Right lobe of liver (tissue), 6 donors: ENCODE measurements at regions not wholly inside any gene's neighbourhood (a gene's known extent, or its start where the extent isn't known, plus 50 kb on each side); places are given as distances from the start of the nearest gene placed in this dataset.

Source experiments
- ATAC-seq, 4 donors: fragments of 200-7000 bp; cut with Tn5 transposase; one replicate each; pipeline ENCODE4 v1.9.1; 2020; ENCODE audit warnings: mild to moderate bottlenecking in 4 of 4, moderate library complexity in 4 of 4
- DNase-seq, 3 donors: peaks; one replicate each; pipeline ENCODE4 v3.0.0-alpha.2; 2020
- H3K27ac ChIP-seq, 3 donors: fragments of 200-600 bp; one replicate each; pipeline ENCODE4 v1.8.0; 2022
- H3K27me3 ChIP-seq, 2 donors: fragments of 200-600 bp; one replicate each; pipeline ENCODE4 v1.8.0; 2022
- H3K36me3 ChIP-seq, 4 donors: fragments of 200-600 bp; sonication (generic) in 1 of 4; one replicate each; pipeline versions ENCODE4 v1.5.1 to v1.8.0; 2017 to 2022; ENCODE audit warnings: control low read depth in 1 of 4
- H3K4me1 ChIP-seq, 4 donors: fragments of 200-600 bp; sonication (generic) in 1 of 4; one replicate each; pipeline versions ENCODE4 v1.5.1 to v1.8.0; 2017 to 2022; ENCODE audit warnings: control low read depth in 1 of 4
- H3K4me3 ChIP-seq, 3 donors: fragments of 200-600 bp; one replicate each; pipeline ENCODE4 v1.8.0; 2022
- H3K9me3 ChIP-seq, 4 donors: fragments of 200-600 bp; sonication (generic) in 1 of 4; one replicate each; pipeline versions ENCODE4 v1.5.1 to v1.8.0; 2017 to 2022; ENCODE audit warnings: control low read depth in 1 of 4
- CTCF ChIP-seq, 4 donors: fragments of 200-600 bp in 3 of 4; fragments of 450-650 bp in 1 of 4; IDR thresholded peaks; one replicate each; pipeline versions ENCODE4 v1.5.1 to v1.8.0; 2016 to 2022; ENCODE audit warnings: antibody characterized with exemption in 4 of 4, mild to moderate bottlenecking in 2 of 4
- POLR2A ChIP-seq: fragments of 450-650 bp; IDR thresholded peaks from one replicate; pipeline ENCODE4 v1.6.1; 2017; ENCODE audit warnings: antibody characterized with exemption, mild to moderate bottlenecking
- WGBS: methylation state at CpG from one replicate; pipeline ENCODE4 v1.1.6; 2018; ENCODE audit warnings: low coverage, low lambda C conversion rate; ENCODE audit not compliant: insufficient coverage; ENCODE audit errors: missing lambda C conversion rate; 5-methylcytosine and 5-hydroxymethylcytosine counted together
- intact Hi-C, 2 donors: fragments of 100-400 bp; cut with DNase I; formaldehyde crosslinking; loops; one replicate each; pipeline versions ENCODE4 v1.11.2 to v1.14.1; 2022
- donor health status: DM: no; HTN: yes; CAD: no.
- donor health status: DM: no; HTN: no; CAD: no.
- donor health status: DM: no; HTN: no; CAD: no.
- donor health status: DM: no; HTN: yes; CAD: no.
- donor health status: DM: no; HTN: yes; CAD: no.

- 26% methylated on average over 3 of the region's 8 CpGs for WGBS
Measured at GRCh38 chr20:24388828-24389380, 80.5 kb upstream of the SYNDIG1 start.

GRCh38 chr20:24385547-24385946 is 83.9 kb upstream of the SYNDIG1 start:
- Histone ChIP-seq H3K4me3 (no peak overlapping the region), H3K27me3 (no peaks in the 10 kb centered on the region), H3K27ac (no peak overlapping the region), H3K9me3 (no peaks in the 10 kb centered on the region), H3K4me1 (no peaks in the 10 kb centered on the region), H3K36me3 (no peaks in the 10 kb centered on the region)
- TF ChIP-seq CTCF (IDR thresholded peaks at IDR 0.05): no peak
- TF ChIP-seq POLR2A: no peak
- WGBS: 77% methylated on average over 5 of the region's 5 CpGs
- intact Hi-C loops: no loop called here
- DNase-seq (no peak), ATAC-seq (no peak)

More at GRCh38 chr20:24388828-24389380, 80.5 kb upstream of the SYNDIG1 start:
- Histone ChIP-seq H3K4me1 (no peaks in the 10 kb centered on the region), H3K27ac (no peak overlapping the region), H3K27me3 (no peaks in the 10 kb centered on the region), H3K9me3 (no peaks in the 10 kb centered on the region), H3K36me3 (no peaks in the 10 kb centered on the region), H3K4me3 (no peak overlapping the region)
- no peak for DNase-seq
- TF ChIP-seq POLR2A: no peak
- intact Hi-C loops: no loop called here
- ATAC-seq: no peak

GRCh38 chr20:24384865-24385264 is 84.6 kb upstream of the SYNDIG1 start:
- intact Hi-C loops: no loop called here
- ATAC-seq (no peak), DNase-seq (no peak)
- TF ChIP-seq CTCF (IDR thresholded peaks at IDR 0.05) (no peak), POLR2A (no peak)
- Histone ChIP-seq H3K4me3 (no peak overlapping the region), H3K27ac (no peak overlapping the region), H3K27me3 (no peaks in the 10 kb centered on the region), H3K4me1 (no peaks in the 10 kb centered on the region), H3K9me3 (no peaks in the 10 kb centered on the region), H3K36me3 (no peaks in the 10 kb centered on the region)
- 52% methylated on average over 5 of the region's 5 CpGs for WGBS

- no peaks in the 10 kb centered on the region for H3K36me3 ChIP-seq
- H3K4me1 ChIP-seq: no peaks in the 10 kb centered on the region
- no peak for DNase-seq
- intact Hi-C loops: no loop called here
- TF ChIP-seq POLR2A (no peak), CTCF (IDR thresholded peaks at IDR 0.05) (no peak)
- no peaks in the 10 kb centered on the region for H3K27me3 ChIP-seq
- H3K4me3 ChIP-seq: no peak overlapping the region
- no peak overlapping the region for H3K27ac ChIP-seq
- H3K9me3 ChIP-seq: no peaks in the 10 kb centered on the region
- ATAC-seq: no peak
- WGBS: 13% methylated on average over 2 of the region's 2 CpGs
Measured at GRCh38 chr20:24382743-24383142, 86.7 kb upstream of the SYNDIG1 start.

- WGBS: 38% methylated on average over 3 of the region's 7 CpGs
- Histone ChIP-seq H3K4me3 (no peak overlapping the region), H3K27me3 (no peaks in the 10 kb centered on the region), H3K9me3 (no peaks in the 10 kb centered on the region), H3K27ac (no peak overlapping the region), H3K36me3 (no peaks in the 10 kb centered on the region), H3K4me1 (no peaks in the 10 kb centered on the region)
- ATAC-seq: no peak
- DNase-seq: no peak
- intact Hi-C loops: no loop called here
- TF ChIP-seq CTCF (IDR thresholded peaks at IDR 0.05): no peak
- TF ChIP-seq POLR2A: no peak
Measured at GRCh38 chr20:24382331-24382730, 87.1 kb upstream of the SYNDIG1 start.
